Left lung (tissue), 4 donors: ENCODE measurements at regions not wholly inside any gene's neighbourhood (a gene's known extent, or its start where the extent isn't known, plus 50 kb on each side); places are given as distances from the start of the nearest gene placed in this dataset.

Source experiments
- ATAC-seq: fragments of 200-7000 bp; cut with Tn5 transposase; one replicate; pipeline ENCODE4 v1.9.1; 2020; ENCODE audit warnings: moderate library complexity
- DNase-seq, 4 donors: peaks; one replicate each; pipeline ENCODE4 v3.0.0-alpha.2; 2013 to 2020
- H3K27ac ChIP-seq, 2 donors: fragments of 200-600 bp; sonication (generic) in 1 of 2; one replicate each; pipeline versions ENCODE4 v1.5.0 to v1.8.0; 2020 to 2021
- H3K27me3 ChIP-seq, 2 donors: fragments of 200-600 bp; sonication (generic) in 1 of 2; one replicate each; pipeline versions ENCODE4 v1.5.0 to v1.8.0; 2020 to 2021
- H3K36me3 ChIP-seq, 2 donors: fragments of 200-600 bp; sonication (generic) in 1 of 2; one replicate each; pipeline versions ENCODE4 v1.5.0 to v1.8.0; 2020 to 2021
- H3K4me1 ChIP-seq, 2 donors: fragments of 200-600 bp; one replicate each; pipeline ENCODE4 v1.8.0; 2021
- H3K4me3 ChIP-seq, 2 donors: fragments of 200-600 bp; sonication (generic) in 1 of 2; one replicate each; pipeline versions ENCODE4 v1.5.0 to v1.8.0; 2020 to 2021; ENCODE audit warnings: mild to moderate bottlenecking in 1 of 2
- H3K9me3 ChIP-seq, 2 donors: fragments of 200-600 bp; sonication (generic) in 1 of 2; one replicate each; pipeline versions ENCODE4 v1.5.0 to v1.8.0; 2020 to 2021
- intact Hi-C, 2 donors: fragments of 100-400 bp; cut with DNase I; formaldehyde crosslinking; loops; one replicate each; pipeline versions ENCODE4 v1.11.2 to v1.14.2; 2022
- TF ChIP-seq, protein P1 (sequence below), 2 donors: fragments of 200-600 bp; sonication (generic) in 1 of 2; IDR thresholded peaks; one replicate each; pipeline versions ENCODE4 v1.5.0 to v1.8.0; 2021; ENCODE audit warnings: antibody characterized with exemption in 2 of 2
- donor health status: DM: no; HTN: yes; CAD: no.
- donor health status: DM: no; HTN: no; CAD: no.

DNA sequence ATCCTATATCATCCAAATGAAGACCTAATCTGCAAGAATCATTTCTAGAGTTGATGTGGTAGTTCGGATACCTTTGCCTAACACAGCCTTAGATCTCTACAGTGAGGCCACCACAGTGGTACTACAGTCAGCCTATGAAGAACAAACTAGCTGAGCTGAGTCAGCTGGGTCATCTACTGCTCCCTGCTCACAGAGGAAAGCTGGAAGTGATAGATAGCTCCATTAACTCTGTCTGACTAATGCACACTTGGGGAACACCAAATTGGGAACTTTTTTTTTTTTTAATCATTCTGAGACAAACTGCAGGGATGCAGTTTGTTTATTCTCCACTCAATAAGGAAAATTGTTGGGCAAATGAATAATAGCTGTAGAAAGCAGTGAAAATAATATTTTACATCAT is 1160.6 kb downstream of the PCDH9 start:
- Histone ChIP-seq H3K27ac (no peak overlapping the region), H3K9me3 (no peaks in the 10 kb centered on the region), H3K36me3 (no peaks in the 10 kb centered on the region), H3K4me3 (no peak overlapping the region), H3K4me1 (no peaks in the 10 kb centered on the region), H3K27me3 (no peaks in the 10 kb centered on the region)
- ATAC-seq = no peak
- intact Hi-C loops = no loop called here
- TF ChIP-seq, protein P1, sequence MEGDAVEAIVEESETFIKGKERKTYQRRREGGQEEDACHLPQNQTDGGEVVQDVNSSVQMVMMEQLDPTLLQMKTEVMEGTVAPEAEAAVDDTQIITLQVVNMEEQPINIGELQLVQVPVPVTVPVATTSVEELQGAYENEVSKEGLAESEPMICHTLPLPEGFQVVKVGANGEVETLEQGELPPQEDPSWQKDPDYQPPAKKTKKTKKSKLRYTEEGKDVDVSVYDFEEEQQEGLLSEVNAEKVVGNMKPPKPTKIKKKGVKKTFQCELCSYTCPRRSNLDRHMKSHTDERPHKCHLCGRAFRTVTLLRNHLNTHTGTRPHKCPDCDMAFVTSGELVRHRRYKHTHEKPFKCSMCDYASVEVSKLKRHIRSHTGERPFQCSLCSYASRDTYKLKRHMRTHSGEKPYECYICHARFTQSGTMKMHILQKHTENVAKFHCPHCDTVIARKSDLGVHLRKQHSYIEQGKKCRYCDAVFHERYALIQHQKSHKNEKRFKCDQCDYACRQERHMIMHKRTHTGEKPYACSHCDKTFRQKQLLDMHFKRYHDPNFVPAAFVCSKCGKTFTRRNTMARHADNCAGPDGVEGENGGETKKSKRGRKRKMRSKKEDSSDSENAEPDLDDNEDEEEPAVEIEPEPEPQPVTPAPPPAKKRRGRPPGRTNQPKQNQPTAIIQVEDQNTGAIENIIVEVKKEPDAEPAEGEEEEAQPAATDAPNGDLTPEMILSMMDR (IDR thresholded peaks at IDR 0.05) = no peak
- DNase-seq = no peak

DNA sequence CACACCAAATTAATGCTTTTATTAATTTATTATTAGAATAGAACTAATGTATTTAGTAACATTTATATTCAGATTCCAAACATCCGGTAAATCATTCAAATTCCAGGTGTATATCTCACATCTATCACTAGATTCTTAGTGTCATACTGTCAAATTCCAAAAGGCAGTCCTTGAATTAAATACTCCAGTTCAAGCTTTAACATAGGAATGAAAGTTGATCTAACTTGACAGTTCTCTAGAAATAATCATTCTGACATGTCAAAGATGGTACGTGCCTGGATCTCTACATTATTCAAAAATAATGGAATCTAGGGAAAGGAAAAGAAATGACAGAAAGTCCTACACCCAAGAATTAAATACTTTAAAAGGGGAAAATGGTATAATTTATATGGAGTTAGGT is 1161.5 kb downstream of the PCDH9 start:
- no peak for ATAC-seq

DNA sequence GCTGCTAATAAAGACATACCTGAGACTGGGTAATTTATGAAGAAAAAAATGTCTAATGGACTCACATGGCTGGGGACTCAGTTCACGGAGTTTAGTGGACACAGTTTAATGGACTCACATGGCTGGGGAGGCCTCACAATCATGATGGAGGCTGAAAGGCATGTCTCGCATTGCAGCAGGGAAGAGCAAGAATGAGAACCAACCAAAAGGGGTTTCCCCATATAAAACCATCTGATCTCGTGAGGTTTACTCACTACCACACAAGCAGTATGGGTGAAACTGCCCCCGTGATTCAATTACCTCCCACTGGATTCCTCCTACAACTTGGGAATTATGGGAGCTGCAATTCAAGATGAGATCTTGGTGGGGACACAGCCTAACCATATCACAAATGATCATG is 1181.2 kb downstream of the PCDH9 start:
- Histone ChIP-seq H3K4me1 (no peaks in the 10 kb centered on the region), H3K27ac (no peak overlapping the region), H3K36me3 (no peaks in the 10 kb centered on the region), H3K9me3 (peaks cover 0 to 4% of the 10 kb centered on the region in 2 donors), H3K27me3 (no peaks in the 10 kb centered on the region), H3K4me3 (no peak overlapping the region)
- intact Hi-C loops = no loop called here
- DNase-seq (no peak), ATAC-seq (no peak)
- TF ChIP-seq, protein P1 (IDR thresholded peaks at IDR 0.05) = no peak

More for the DNA sequence above, 1161.5 kb downstream of the PCDH9 start:
- Histone ChIP-seq H3K9me3 (no peaks in the 10 kb centered on the region), H3K27me3 (no peaks in the 10 kb centered on the region), H3K27ac (no peak overlapping the region), H3K4me3 (no peak overlapping the region), H3K36me3 (no peaks in the 10 kb centered on the region), H3K4me1 (no peaks in the 10 kb centered on the region)
- TF ChIP-seq, protein P1 (IDR thresholded peaks at IDR 0.05) = no peak
- no peak for DNase-seq
- intact Hi-C loops = no loop called here

DNA sequence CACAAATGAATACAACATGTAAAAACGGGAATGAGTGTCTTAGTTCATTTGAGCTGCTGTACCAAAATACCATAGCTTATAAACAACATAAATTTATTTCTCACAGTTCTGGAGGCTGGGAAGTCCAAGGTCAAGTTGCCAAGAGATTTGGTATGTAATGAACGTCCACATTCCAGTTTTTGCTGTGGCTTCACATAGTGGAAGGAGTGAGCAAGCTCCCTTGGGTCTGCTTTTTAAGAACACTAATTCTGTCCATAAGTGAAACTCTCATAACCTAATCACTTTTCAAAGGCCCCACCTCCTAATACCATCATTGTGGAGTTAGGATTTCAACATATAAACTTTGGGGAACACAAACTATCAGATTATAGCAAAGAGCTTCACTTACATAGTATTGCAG is 1189.6 kb downstream of the PCDH9 start:
- intact Hi-C loops = no loop called here
- Histone ChIP-seq H3K4me3 (no peak overlapping the region), H3K27ac (no peak overlapping the region), H3K4me1 (no peaks in the 10 kb centered on the region), H3K27me3 (no peaks in the 10 kb centered on the region), H3K9me3 (no peaks in the 10 kb centered on the region), H3K36me3 (no peaks in the 10 kb centered on the region)
- DNase-seq (no peak), ATAC-seq (no peak)
- TF ChIP-seq, protein P1 (IDR thresholded peaks at IDR 0.05) = no peak

DNA sequence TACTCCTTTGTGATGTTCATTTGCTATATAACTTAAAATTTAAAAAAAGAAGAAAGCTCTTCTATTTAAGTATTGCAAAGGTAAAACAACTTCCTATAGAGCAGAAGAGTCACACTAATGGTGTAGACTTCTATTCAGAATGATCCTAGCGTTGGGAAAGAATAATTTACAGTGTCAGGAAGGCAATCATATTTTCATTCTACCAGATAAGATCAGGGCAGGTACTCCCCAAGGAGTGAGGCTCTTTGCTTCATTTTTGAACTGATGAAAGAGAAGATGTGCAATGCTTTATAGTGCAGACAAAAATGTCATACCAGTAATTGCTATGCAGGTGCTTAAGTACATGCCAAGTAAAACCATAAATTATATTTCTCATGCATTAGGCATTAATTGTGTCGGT is 1193.0 kb downstream of the PCDH9 start:
- H3K36me3 ChIP-seq = no peaks in the 10 kb centered on the region
- intact Hi-C loops = no loop called here
- H3K4me3 ChIP-seq = no peak overlapping the region
- no peak overlapping the region for H3K27ac ChIP-seq
- DNase-seq (no peak), ATAC-seq (no peak)
- H3K9me3 ChIP-seq = no peaks in the 10 kb centered on the region
- TF ChIP-seq, protein P1 (IDR thresholded peaks at IDR 0.05) = no peak
- no peaks in the 10 kb centered on the region for H3K27me3 ChIP-seq
- H3K4me1 ChIP-seq = no peaks in the 10 kb centered on the region
